Thoracic aorta (tissue), 2 donors: ENCODE measurements at regions not wholly inside any gene's neighbourhood (a gene's known extent, or its start where the extent isn't known, plus 50 kb on each side); places are given as distances from the start of the nearest gene placed in this dataset.

ENCODE experiments used
- ATAC-seq: fragments of 150-250 bp; one replicate; pipeline ENCODE4 v1.8.0; 2017; ENCODE audit warnings: low read depth; ENCODE audit not compliant: insufficient number of reproducible peaks, low FRiP score
- DNase-seq: peaks from one replicate; pipeline ENCODE4 v3.0.0-alpha.2; 2020; ENCODE audit warnings: low spot score
- H3K27ac ChIP-seq, 2 donors: fragments of 200-600 bp; sonication (generic); 1 replicate in 1 of 2; 2 replicates in 1 of 2; pipeline ENCODE4 v1.5.1; 2016; ENCODE audit warnings: mild to moderate bottlenecking in 2 of 2, moderate library complexity in 2 of 2
- H3K27me3 ChIP-seq: fragments of 200-600 bp; sonication (generic); replicated peaks from 2 replicates; pipeline ENCODE4 v1.6.0; 2016; ENCODE audit warnings: mild to moderate bottlenecking; ENCODE audit not compliant: insufficient read depth
- H3K36me3 ChIP-seq: fragments of 200-600 bp; sonication (generic); one replicate; pipeline ENCODE4 v1.5.1; 2016
- H3K4me1 ChIP-seq, 2 donors: fragments of 200-600 bp; sonication (generic); 1 replicate in 1 of 2; 2 replicates in 1 of 2; pipeline versions ENCODE4 v1.5.1 to v1.6.0; 2016; ENCODE audit warnings: low read depth in 2 of 2, mild to moderate bottlenecking in 1 of 2; ENCODE audit not compliant: control insufficient read depth in 1 of 2
- H3K4me3 ChIP-seq: fragments of 200-600 bp; sonication (generic); 2 replicates; pipeline ENCODE4 v1.5.1; 2016; ENCODE audit warnings: mild to moderate bottlenecking
- H3K9me3 ChIP-seq: fragments of 200-600 bp; sonication (generic); 2 replicates; pipeline ENCODE4 v1.5.1; 2016
- CTCF ChIP-seq: fragments of 200-600 bp; sonication (generic); IDR thresholded peaks from one replicate; pipeline ENCODE4 v1.5.1; 2019; ENCODE audit warnings: antibody characterized with exemption

GRCh38 chr2:146634230-146635097 is 1210.4 kb upstream of the ACVR2A start:
- no peak for ATAC-seq
- H3K4me1 ChIP-seq, result no peaks in the 10 kb centered on the region
- TF ChIP-seq CTCF, result no peak

GRCh38 chr2:146633159-146633558 is 1211.7 kb upstream of the ACVR2A start:
- ATAC-seq, result no peak
- Histone ChIP-seq H3K9me3 (no peaks in the 10 kb centered on the region), H3K27ac (no peak overlapping the region), H3K4me3 (no peak overlapping the region), H3K36me3 (no peaks in the 10 kb centered on the region), H3K4me1 (no peaks in the 10 kb centered on the region), H3K27me3 (no peaks in the 10 kb centered on the region)
- TF ChIP-seq CTCF, result no peak
- DNase-seq, result no peak

More at GRCh38 chr2:146634230-146635097, 1210.4 kb upstream of the ACVR2A start:
- H3K4me3 ChIP-seq, result no peak overlapping the region
- no peaks in the 10 kb centered on the region for H3K36me3 ChIP-seq
- H3K27me3 ChIP-seq, result no peaks in the 10 kb centered on the region
- no peak overlapping the region for H3K27ac ChIP-seq
- H3K9me3 ChIP-seq, result no peaks in the 10 kb centered on the region
- no peak for DNase-seq

GRCh38 chr2:146632707-146633106 is 1212.1 kb upstream of the ACVR2A start:
- no peak for ATAC-seq
- no peak overlapping the region for H3K4me3 ChIP-seq
- TF ChIP-seq CTCF, result no peak

GRCh38 chr2:146624430-146625160 is 1220.2 kb upstream of the ACVR2A start:
- Histone ChIP-seq H3K4me1 (no peaks in the 10 kb centered on the region), H3K27me3 (no peaks in the 10 kb centered on the region), H3K36me3 (no peaks in the 10 kb centered on the region), H3K4me3 (no peak overlapping the region), H3K9me3 (no peaks in the 10 kb centered on the region), H3K27ac (no peak overlapping the region)
- TF ChIP-seq CTCF, result no peak
- ATAC-seq, result no peak
- no peak for DNase-seq

More at GRCh38 chr2:146632707-146633106, 1212.1 kb upstream of the ACVR2A start:
- Histone ChIP-seq H3K9me3 (no peaks in the 10 kb centered on the region), H3K36me3 (no peaks in the 10 kb centered on the region), H3K27me3 (no peaks in the 10 kb centered on the region), H3K4me1 (no peaks in the 10 kb centered on the region), H3K27ac (no peak overlapping the region)
- DNase-seq, result no peak

- no peaks in the 10 kb centered on the region for H3K36me3 ChIP-seq
- no peak overlapping the region for H3K4me3 ChIP-seq
- DNase-seq (no peak), ATAC-seq (no peak)
- H3K27me3 ChIP-seq, result no peaks in the 10 kb centered on the region
- H3K4me1 ChIP-seq, result no peaks in the 10 kb centered on the region
- H3K9me3 ChIP-seq, result no peaks in the 10 kb centered on the region
- no peak overlapping the region for H3K27ac ChIP-seq
- no peak for TF ChIP-seq CTCF
These were observed 1221.1 kb upstream of the ACVR2A start for GRCh38 chr2:146623771-146624170.
